Dedifferentiated amniotic fluid mesenchymal stem cell (primary cell): ENCODE measurements at regions not wholly inside any gene's neighbourhood (a gene's known extent, or its start where the extent isn't known, plus 50 kb on each side); places are given as distances from the start of the nearest gene placed in this dataset.

ENCODE experiments used
- DNase-seq: peaks from one replicate; pipeline ENCODE4 v3.0.0-alpha.2; 2016; ENCODE audit errors: extremely low spot score

- no peak for DNase-seq
These were observed 78.4 kb upstream of the CTTNBP2NL start for GRCh38 chr1:112317611-112318062.

DNA sequence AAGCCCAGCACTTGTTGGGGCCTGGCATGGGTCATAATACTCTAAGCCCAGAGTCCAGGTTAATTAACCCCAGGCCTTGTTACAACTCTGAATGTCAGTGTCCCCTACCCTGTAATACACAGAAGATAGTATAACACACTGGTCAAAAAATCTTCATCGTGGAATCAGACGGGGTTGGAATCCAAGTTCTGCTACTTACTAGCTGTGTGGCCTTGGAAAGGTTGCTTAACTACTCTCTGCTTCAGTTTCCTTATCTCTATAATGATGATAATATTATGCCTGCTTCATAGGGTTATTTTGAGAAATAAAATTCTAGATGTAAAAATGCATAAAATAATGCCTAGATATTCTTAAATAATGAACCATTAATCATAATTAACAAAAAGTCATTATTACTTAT lies 77.8 kb upstream of the CTTNBP2NL start:
- DNase-seq: no peak

DNA sequence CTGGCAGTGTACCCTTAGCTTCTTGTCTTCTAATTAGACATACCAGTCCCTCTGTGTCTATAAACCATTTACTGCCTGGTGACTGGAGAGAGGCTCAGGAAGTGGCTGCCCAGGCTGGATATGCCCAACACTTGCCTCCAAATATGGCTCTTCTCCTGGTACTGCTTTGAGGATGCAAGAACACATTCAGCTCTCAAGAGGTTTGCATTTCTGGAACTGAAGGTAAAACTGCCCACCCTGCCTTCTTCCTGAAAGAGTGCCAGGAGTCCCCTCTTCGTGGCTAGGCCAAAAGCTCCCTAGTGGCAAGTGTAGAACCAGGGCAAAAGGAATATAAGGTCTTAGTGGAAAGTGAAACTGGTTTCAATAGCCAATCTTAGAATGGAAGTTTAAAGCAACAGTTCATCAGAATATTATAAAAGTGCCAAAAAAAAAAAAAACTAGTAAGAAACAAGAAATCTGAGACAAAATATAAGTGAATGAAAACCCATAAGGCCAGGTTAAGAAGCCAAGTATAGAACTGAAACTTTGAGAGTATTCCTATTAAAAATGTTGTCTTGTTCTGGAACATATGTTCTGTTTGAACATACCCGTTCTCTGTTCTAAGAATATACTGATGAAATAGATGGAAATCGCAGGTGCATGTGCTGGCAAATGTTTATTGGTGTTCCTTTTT lies 77.2 kb upstream of the CTTNBP2NL start:
- DNase-seq: no peak

GRCh38 chr1:112319371-112320040 lies 76.5 kb upstream of the CTTNBP2NL start:
- no peak for DNase-seq

DNA sequence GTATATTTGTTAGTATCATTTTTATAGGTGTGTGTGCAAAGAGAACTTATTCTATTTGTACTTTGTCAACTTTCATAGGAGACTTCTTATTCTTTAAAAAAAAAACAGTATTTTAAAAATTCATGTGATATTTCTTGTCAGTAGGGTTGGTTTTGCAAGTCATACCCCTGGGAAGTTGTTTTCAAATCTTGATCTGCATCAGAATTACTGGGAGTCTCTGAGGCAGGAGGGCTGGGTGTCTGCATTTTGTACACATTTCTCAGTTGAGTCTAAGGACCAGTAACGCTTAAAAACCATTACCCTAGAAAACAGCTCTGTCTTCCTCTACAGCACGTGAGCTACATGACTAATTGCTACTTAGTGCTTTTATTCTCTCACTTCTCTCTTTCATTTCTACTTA lies 76.0 kb upstream of the CTTNBP2NL start:
- no peak for DNase-seq

DNA sequence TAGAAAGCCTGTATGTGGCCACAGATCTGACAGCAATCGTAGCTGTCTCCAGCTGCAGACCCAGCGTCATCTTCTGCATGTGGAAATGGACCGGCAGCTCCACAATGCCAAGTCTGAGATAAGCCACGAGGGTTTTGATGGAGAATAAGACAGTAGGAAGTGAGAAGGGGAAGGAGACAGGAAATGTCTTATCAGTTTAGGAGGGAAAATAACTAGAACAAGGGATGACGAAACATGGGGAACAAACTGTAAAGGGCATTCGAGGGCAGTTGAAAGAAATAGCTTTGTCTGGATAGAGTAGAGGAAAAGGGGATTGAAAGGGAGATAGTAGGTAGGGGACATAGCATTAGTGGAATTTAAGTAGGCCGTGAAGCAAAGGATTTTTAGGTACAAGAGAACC lies 74.0 kb upstream of the CTTNBP2NL start:
- DNase-seq: no peak

DNA sequence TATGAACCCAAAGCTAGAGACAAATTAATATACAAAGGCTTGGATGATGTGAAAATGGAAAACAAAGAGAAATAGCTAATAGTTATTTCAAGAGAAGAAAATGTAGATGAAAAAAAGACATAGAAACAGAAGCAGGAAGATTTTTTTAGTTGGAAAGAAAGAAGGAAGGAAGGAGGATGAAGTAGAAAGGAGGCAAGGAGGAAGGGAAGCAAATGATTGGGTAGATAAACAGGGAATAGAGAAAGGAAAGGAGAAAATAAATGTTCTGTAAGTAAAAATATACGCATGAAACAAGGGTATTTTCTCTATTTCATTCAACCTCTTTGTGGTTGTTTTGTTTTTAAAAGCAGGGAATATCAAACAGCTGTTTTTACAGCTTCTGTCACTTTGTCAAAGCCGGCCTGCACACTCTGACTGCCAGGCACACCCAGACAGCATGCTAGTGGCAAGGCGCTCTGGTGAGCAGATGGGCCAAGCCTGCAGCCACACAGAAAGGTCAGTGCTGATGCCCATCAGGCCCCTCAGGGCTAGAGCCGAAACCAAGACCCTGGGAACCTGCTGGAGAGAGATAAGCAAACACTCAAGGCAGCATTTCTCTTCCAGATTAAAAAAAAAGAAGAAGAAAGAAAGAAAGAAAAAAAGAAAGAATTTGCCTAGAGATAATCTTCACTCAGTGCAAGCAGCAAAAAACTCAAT lies 72.9 kb upstream of the CTTNBP2NL start:
- no peak for DNase-seq

GRCh38 chr1:112325504-112325903 lies 70.5 kb upstream of the CTTNBP2NL start:
- no peak for DNase-seq

DNA sequence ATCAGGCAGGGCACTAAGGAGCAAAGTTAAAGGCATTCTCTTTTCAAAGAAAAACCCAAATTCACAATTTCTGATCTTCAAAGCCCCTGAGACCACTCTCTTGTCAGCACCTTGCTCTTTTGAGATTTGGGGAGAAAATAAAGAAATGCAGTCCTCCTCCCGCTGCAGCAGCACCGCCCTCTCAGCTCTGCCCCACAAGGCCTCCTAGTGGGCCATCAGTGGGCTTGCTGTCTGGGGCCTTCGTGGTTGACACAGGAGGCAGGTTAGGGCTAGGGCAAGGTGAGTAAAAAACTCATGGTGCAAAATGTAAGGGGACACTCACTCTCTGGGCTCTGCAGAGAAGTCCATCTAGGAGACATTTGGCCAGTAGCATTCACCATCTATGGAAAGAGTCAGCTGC lies 67.4 kb upstream of the CTTNBP2NL start:
- no peak for DNase-seq

GRCh38 chr1:112332176-112333150 lies 63.6 kb upstream of the CTTNBP2NL start:
- DNase-seq: no peak

- no peak for DNase-seq
These were observed 60.7 kb upstream of the CTTNBP2NL start for GRCh38 chr1:112335351-112335750.

DNA sequence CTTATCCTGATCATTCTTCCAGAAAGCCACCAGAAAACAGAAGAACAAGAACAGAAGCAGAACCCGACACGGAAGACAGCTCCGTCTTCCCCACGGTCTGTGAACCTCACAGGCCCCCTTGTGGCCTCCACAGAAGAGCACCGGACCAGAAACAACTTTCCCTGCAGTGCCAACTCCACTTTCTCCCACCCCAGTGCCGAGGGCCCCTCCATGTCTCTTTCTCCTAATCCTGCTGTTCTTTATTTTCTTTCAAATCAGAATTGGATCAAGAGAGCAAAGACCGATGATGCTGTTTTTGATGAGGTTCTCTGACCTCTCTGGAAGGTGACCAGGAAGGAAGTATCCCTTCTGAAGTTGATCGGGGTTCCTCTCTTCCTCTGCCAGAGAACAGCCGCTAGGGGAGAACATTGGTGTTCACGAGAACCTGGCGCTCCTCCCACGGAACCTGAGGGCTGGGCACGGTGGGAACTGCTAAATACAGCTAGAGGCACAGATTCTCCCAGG lies 58.9 kb upstream of the CTTNBP2NL start:
- no peak for DNase-seq

GRCh38 chr1:112341986-112342385 lies 54.0 kb upstream of the CTTNBP2NL start:
- DNase-seq: no peak

DNA sequence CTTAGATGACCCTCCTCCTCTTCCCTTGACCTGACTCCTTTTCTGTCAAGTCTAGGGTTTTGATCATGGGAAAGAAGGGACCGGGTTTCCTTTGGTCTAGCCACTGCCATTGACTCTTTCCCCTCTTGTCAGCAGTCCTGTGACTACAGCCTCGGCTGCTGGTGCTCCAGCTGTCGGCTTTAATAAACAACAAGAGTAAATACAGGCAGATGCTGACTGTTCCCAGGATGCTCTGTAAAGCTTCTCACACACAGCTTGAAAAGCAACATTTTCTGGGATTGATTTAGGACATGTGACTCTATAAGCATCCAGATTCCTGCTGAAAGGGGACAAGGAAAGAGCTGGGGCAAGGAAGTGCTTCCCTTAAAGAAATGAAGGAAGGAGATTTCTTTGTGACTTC lies 53.5 kb upstream of the CTTNBP2NL start:
- no peak for DNase-seq

DNA sequence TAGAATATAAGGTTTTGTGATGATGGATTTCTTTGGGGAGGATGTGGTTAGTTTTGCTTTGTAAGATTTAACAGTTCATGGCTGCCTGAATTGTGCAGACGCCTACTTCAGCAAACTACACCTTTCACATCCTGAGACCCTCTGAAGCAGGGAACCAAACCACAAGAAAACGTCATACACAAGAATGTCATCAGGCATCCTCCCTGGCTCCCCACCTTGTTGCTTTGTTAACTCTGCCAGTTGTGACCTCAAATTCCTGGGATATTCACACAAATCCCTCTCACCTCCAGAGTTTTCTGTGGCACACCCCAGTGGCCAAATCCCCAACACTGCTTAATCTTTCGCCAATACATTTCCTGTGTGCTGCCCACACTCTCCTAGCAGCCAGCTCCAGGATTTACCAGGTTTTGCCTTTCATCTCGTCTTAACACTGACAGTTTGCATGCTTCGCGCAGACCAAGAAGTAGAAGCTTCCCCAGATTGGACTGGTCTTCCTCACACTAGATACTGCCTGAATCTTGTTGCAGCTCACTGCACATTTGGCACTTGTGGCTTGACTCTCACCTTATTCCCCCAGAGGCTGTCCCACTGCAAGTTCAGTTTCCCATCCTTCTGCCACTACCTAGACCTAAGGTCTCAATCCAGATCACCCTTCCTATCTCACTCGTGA lies 51.1 kb upstream of the CTTNBP2NL start:
- DNase-seq: no peak
